Activated B cell treated with CpG ODN at 0.5 μM for 24 hours (primary cell): ENCODE measurements at regions not wholly inside any gene's neighbourhood (a gene's known extent, or its start where the extent isn't known, plus 50 kb on each side); places are given as distances from the start of the nearest gene placed in this dataset.

ENCODE experiments used
- ATAC-seq: fragments of 200-7000 bp; cut with Tn5 transposase; one replicate; pipeline ENCODE4 v1.10.0; 2021; ENCODE audit warnings: low read depth, mild to moderate bottlenecking, moderate library complexity
- CTCF ChIA-PET: fragments of 350-600 bp; sonication (Branson Sonifier 250); formaldehyde crosslinking; loops from one replicate; lab custom pipeline; 2021; ENCODE audit warnings: antibody characterized with exemption; lab: Charles Lee
- POLR2A ChIA-PET: fragments of 350-600 bp; sonication (Branson Sonifier 250); formaldehyde crosslinking; loops from one replicate; lab custom pipeline; 2021; ENCODE audit warnings: antibody characterized with exemption; lab: Charles Lee
- DNase-seq: peaks from one replicate; pipeline ENCODE4 v3.0.0; 2022
- H3K27ac Mint-ChIP-seq: one replicate; pipeline ENCODE4 v1.8.0; 2020; ENCODE audit warnings: mixed read lengths
- H3K27me3 Mint-ChIP-seq: one replicate; pipeline ENCODE4 v1.8.0; 2021; ENCODE audit warnings: mixed read lengths
- H3K36me3 Mint-ChIP-seq: one replicate; pipeline ENCODE4 v1.8.0; 2021; ENCODE audit warnings: low read depth, mixed read lengths
- H3K4me1 Mint-ChIP-seq: one replicate; pipeline ENCODE4 v1.8.0; 2021; ENCODE audit warnings: mixed read lengths
- H3K4me3 Mint-ChIP-seq: one replicate; pipeline ENCODE4 v1.8.0; 2020; ENCODE audit warnings: mild to moderate bottlenecking, mixed read lengths
- H3K9me3 Mint-ChIP-seq: one replicate; pipeline ENCODE4 v1.8.0; 2020; ENCODE audit warnings: mixed read lengths
- CTCF ChIP-seq: fragments of 200-600 bp; IDR thresholded peaks from one replicate; pipeline ENCODE4 v1.8.0; 2022; ENCODE audit warnings: antibody characterized with exemption, mild to moderate bottlenecking
- intact Hi-C: fragments of 100-400 bp; cut with micrococcal nuclease; formaldehyde crosslinking; loops from one replicate; pipeline ENCODE4 v1.15.1; 2024

- ATAC-seq (no peak), DNase-seq (no peak)
- Mint-ChIP-seq H3K27ac (no peak overlapping the region), H3K27me3 (peaks cover 8% of the 10 kb centered on the region), H3K4me3 (no peak overlapping the region), H3K9me3 (peaks cover 2% of the 10 kb centered on the region), H3K4me1 (no peaks in the 10 kb centered on the region), H3K36me3 (no peaks in the 10 kb centered on the region)
- ChIA-PET CTCF (no interaction called here), POLR2A (no interaction called here)
- no peak for TF ChIP-seq CTCF
- intact Hi-C loops, result no loop called here
Observed at GRCh38 chr2:176579608-176580007, 310.4 kb downstream of the MTX2 start.

- ChIA-PET CTCF (no interaction called here), POLR2A (no interaction called here)
- no peaks in the 10 kb centered on the region for H3K36me3 Mint-ChIP-seq
- no peak for ATAC-seq
- TF ChIP-seq CTCF, result no peak
- intact Hi-C loops, result no loop called here
- H3K9me3 Mint-ChIP-seq, result peaks cover 2% of the 10 kb centered on the region
- no peak for DNase-seq
- no peak overlapping the region for H3K27ac Mint-ChIP-seq
- H3K27me3 Mint-ChIP-seq, result peaks cover 14% of the 10 kb centered on the region
- H3K4me3 Mint-ChIP-seq, result no peak overlapping the region
- no peaks in the 10 kb centered on the region for H3K4me1 Mint-ChIP-seq
Observed at GRCh38 chr2:176581557-176582165, 312.4 kb downstream of the MTX2 start.

GRCh38 chr2:176582176-176582575 lies 312.9 kb downstream of the MTX2 start:
- POLR2A ChIA-PET, result no interaction called here
- ATAC-seq, result no peak
- H3K27ac Mint-ChIP-seq, result no peak overlapping the region
- DNase-seq, result no peak
- H3K27me3 Mint-ChIP-seq, result peaks cover 17% of the 10 kb centered on the region
- H3K4me1 Mint-ChIP-seq, result no peaks in the 10 kb centered on the region
- H3K4me3 Mint-ChIP-seq, result no peak overlapping the region
- TF ChIP-seq CTCF, result no peak
- intact Hi-C loops, result no loop called here
- CTCF ChIA-PET, result no interaction called here
- H3K9me3 Mint-ChIP-seq, result peaks cover 2% of the 10 kb centered on the region
- H3K36me3 Mint-ChIP-seq, result no peaks in the 10 kb centered on the region

- ATAC-seq, result no peak
- no peaks in the 10 kb centered on the region for H3K4me1 Mint-ChIP-seq
- H3K36me3 Mint-ChIP-seq, result no peaks in the 10 kb centered on the region
- intact Hi-C loops, result no loop called here
- POLR2A ChIA-PET, result no interaction called here
- H3K4me3 Mint-ChIP-seq, result no peak overlapping the region
- CTCF ChIA-PET, result no interaction called here
- H3K27me3 Mint-ChIP-seq, result peaks cover 15% of the 10 kb centered on the region
- H3K27ac Mint-ChIP-seq, result no peak overlapping the region
- TF ChIP-seq CTCF, result no peak
- DNase-seq, result no peak
- H3K9me3 Mint-ChIP-seq, result peaks cover 2% of the 10 kb centered on the region
Observed at GRCh38 chr2:176582990-176583481, 313.8 kb downstream of the MTX2 start.

GRCh38 chr2:176583607-176584006 lies 314.4 kb downstream of the MTX2 start:
- Mint-ChIP-seq H3K4me3 (no peak overlapping the region), H3K9me3 (peaks cover 1% of the 10 kb centered on the region), H3K27ac (no peak overlapping the region), H3K36me3 (no peaks in the 10 kb centered on the region), H3K27me3 (peaks cover 12% of the 10 kb centered on the region), H3K4me1 (no peaks in the 10 kb centered on the region)
- DNase-seq (no peak), ATAC-seq (no peak)
- ChIA-PET POLR2A (no interaction called here), CTCF (no interaction called here)
- intact Hi-C loops, result no loop called here
- no peak for TF ChIP-seq CTCF
